ENCODE measurements at regions not wholly inside any gene's neighbourhood (a gene's known extent, or its start where the extent isn't known, plus 50 kb on each side); places are given as distances from the start of the nearest gene placed in this dataset.

DNA sequence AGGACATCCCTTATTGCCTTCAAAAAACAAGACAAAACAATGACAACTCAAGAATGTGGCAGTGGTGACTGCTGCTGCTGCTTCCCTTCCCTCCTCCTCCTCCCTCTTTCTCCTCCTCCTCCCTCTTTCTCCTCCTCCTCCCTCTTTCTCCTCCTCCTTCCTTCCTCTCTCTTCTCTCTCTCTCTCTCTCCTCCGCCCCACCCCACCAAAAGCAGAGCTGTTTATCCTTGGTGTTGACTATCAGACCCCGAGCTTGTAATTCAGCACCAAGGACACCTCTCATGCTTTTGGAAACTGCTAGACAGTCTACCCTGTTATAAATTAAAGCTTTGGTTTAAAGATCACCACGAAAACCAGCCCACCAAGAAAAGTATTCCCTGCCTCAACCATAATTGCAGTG, 72.4 kb upstream of the IFNAR2 start:
- no peak for DNase-seq

DNA sequence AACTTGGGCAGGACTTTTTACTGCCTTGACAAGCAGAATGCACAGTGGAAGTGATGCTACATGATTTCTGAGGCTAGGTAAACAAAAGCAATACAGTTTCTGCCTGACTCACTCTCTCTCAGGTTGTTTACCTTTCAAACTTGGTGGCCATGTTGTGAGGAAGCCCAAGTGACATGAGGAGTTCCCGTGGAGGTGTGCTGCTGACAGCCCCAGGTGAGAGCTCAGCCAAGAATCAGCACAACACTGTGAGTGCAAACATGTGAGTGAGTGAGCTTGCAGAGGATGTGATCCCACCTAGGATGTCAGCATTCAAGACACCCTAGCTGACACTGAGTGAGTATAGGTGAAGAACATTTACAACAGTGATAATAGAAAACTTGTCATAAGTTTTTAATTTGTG, 71.1 kb upstream of the IFNAR2 start:
- DNase-seq: no peak

GRCh38 chr21:33162436-33162951, 67.2 kb upstream of the IFNAR2 start:
- no peak for DNase-seq

DNA sequence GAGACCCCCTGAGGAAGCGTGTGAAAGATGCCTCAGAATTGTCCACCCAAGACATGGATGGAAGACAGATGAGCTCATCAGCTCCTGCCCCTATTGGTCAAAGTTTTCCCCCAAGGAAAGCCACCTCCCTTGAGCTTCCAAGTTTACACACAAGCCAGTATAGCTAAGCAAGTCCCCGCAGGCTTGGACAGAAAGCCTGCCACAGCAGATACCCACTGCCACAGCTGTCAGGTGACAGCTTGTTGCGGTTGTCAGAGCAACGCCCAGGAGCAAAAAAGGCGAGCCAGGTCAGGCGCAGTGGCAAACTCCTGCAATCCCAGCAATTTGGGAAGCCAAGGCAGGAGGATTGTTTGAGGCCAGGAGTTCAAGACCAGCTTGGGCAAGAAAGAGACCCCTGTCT, 60.9 kb upstream of the IFNAR2 start:
- no peak for DNase-seq

GRCh38 chr21:33169359-33169758, 60.4 kb upstream of the IFNAR2 start:
- DNase-seq: no peak

GRCh38 chr21:33171616-33172169, 58.0 kb upstream of the IFNAR2 start:
- no peak for DNase-seq

- no peak for DNase-seq
Measured at GRCh38 chr21:33174756-33175155, 55.0 kb upstream of the IFNAR2 start.

Measured in activated CD4-positive, alpha-beta T cell treated with anti-CD3 and anti-CD28 coated beads, Interleukin-10, Interleukin-2, amounts not matched to agents 100 ng/mL and 50 ng/mL, durations not matched to agents 16 hours and 8 hours (primary cell).